ENCODE measurements at regions not wholly inside any gene's neighbourhood (a gene's known extent, or its start where the extent isn't known, plus 50 kb on each side); places are given as distances from the start of the nearest gene placed in this dataset.

DNA sequence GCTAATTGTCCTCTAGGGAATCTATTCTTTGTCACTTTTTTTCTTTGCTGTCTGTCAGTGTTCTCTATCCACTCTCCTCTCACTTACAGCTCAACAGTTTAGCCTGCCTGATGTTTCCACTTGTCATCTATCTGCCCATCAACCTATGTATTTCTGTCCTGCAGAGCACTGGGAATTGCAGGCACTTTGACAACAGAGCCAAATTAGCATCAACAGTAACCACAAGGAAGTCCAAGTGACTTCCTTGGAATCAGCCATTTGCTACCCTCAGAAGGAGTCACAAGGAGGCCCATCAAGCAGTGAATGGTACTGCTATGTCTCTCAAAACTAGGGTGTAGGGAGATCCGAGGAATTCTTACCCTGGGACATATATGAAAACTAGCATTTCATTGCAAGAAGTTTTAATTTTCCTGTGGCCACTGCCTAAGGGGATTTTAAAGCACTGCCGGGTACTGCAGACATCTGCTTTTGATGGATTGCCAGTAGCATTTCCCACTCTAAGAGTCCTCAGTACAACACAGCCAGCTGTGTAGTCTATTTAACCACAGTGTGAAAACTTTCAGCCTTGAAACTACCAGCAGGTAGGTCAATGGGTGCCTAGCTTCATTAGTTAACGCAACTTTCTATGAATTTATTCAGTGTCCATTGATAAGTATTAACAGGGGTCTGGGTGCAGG, 898.8 kb downstream of the NTRK3 start:
- ChIA-PET POLR2A (ENCODE audit: unreplicated experiment) (no interaction called here), CTCF (no interaction called here)
- Histone ChIP-seq H3K18ac (ENCODE audit: low read depth, low read length) (no peak overlapping the region), H3K14ac (replicated peaks; ENCODE audit: low read depth, low read length) (no peak overlapping the region), H3K27ac (ENCODE audit: insufficient read depth, low read length) (no peak overlapping the region), H3K9me3 (ENCODE audit: control insufficient read depth, insufficient read depth, low read length) (no peaks in the 10 kb centered on the region), H4K20me1 (ENCODE audit: insufficient read depth, low read length) (no peaks in the 10 kb centered on the region), H4K8ac (ENCODE audit: low read depth in 2 of 2, low read length in 2 of 2) (no peak overlapping the region), H2AK5ac (ENCODE audit: low read depth, low read length) (no peak overlapping the region), H3K23ac (ENCODE audit: low read depth, low read length) (no peak overlapping the region), H2BK15ac (ENCODE audit: low read depth, low read length) (no peak overlapping the region), H4K5ac (ENCODE audit: low read depth, low read length) (no peak overlapping the region), H3K27me3 (ENCODE audit: control insufficient read depth, insufficient read depth, low read length) (no peaks in the 10 kb centered on the region), H2BK120ac (ENCODE audit: low read depth, low read length) (no peak overlapping the region), H3K4me1 (ENCODE audit: control insufficient read depth, insufficient read depth, low read length) (no peaks in the 10 kb centered on the region), H3K4me2 (ENCODE audit: low read depth, low read length) (no peak overlapping the region), H3K56ac (ENCODE audit: extremely low read depth, insufficient read depth, low read length) (no peak overlapping the region), H2BK5ac (ENCODE audit: low read depth, low read length, poor library complexity, severe bottlenecking) (no peak overlapping the region), H4K91ac (ENCODE audit: insufficient read depth, low read depth, low read length) (no peak overlapping the region), H2BK20ac (ENCODE audit: low read depth, low read length) (no peak overlapping the region), H3K9ac (ENCODE audit: low read depth, low read length) (no peak overlapping the region), H2AFZ (replicated peaks; ENCODE audit: low read length, poor library complexity) (no peak overlapping the region), H3K4ac (ENCODE audit: low read depth, low read length) (no peak overlapping the region), H2AK9ac (replicated peaks; ENCODE audit: low read depth, low read length, poor library complexity) (no peak overlapping the region), H3K79me1 (ENCODE audit: low read depth in 1 of 2, low read length in 2 of 2) (no peaks in the 10 kb centered on the region), H3K36me3 (ENCODE audit: control insufficient read depth, insufficient read depth, low read length) (no peaks in the 10 kb centered on the region), H3K9me1 (ENCODE audit: insufficient read depth, low read length) (no peaks in the 10 kb centered on the region), H3K4me3 (ENCODE audit: insufficient read depth, low read depth, low read length) (no peak overlapping the region)
- no peak for TF ChIP-seq NFE2L2 (IDR thresholded peaks at IDR 0.05; ENCODE audit: low read depth, low read length)
- TF ChIP-seq MAZ (IDR thresholded peaks at IDR 0.05; ENCODE audit: borderline replicate concordance, low read depth, low read length), result no peak
- dilution Hi-C loops (cut with HindIII; ENCODE audit: low sequenced_read_pairs, unreplicated experiment), result no loop called here
- intact Hi-C loops (cut with micrococcal nuclease), result no loop called here
- in situ Hi-C loops (cut with MboI; ENCODE audit: low sequenced_read_pairs), result no loop called here
- no TSS peak for BruUV-seq (replicated peaks)
- no CpG with 5 or more reads among the region's 3 CpGs for WGBS, 2 experiments (ENCODE audit: extremely low coverage in 2 of 2, insufficient read length in 1 of 2)
- no peak for ATAC-seq (ENCODE audit: low read depth)
- no peak for DNase-seq
